ENCODE measurements at regions not wholly inside any gene's neighbourhood (a gene's known extent, or its start where the extent isn't known, plus 50 kb on each side); places are given as distances from the start of the nearest gene placed in this dataset.
"Not testable (repeated sequence)": the region's sequence is repeated elsewhere in the genome, so short reads cannot be mapped to it uniquely, and the experiment has no call there.

- no peak for DNase-seq
Measured at GRCh38 chr11:23554002-23554401, 693.7 kb upstream of the CCDC179 start.

- no peak for DNase-seq
Measured at GRCh38 chr11:23555085-23555484, 694.8 kb upstream of the CCDC179 start.

GRCh38 chr11:23556163-23556750 is 696.0 kb upstream of the CCDC179 start:
- DNase-seq: no peak

GRCh38 chr11:23563591-23563990 is 703.3 kb upstream of the CCDC179 start:
- no peak for DNase-seq

GRCh38 chr11:23564370-23564769 is 704.1 kb upstream of the CCDC179 start:
- no peak for DNase-seq

GRCh38 chr11:23569134-23569533 is 708.9 kb upstream of the CCDC179 start:
- no peak for DNase-seq

- no peak for DNase-seq
Measured at GRCh38 chr11:23569547-23569946, 709.3 kb upstream of the CCDC179 start.

GRCh38 chr11:23570828-23571227 is 710.6 kb upstream of the CCDC179 start:
- DNase-seq: no peak

GRCh38 chr11:23573429-23573828 is 713.2 kb upstream of the CCDC179 start:
- no peak for DNase-seq

GRCh38 chr11:23574149-23574548 is 713.9 kb upstream of the CCDC179 start:
- DNase-seq: no peak

GRCh38 chr11:23577296-23577695 is 717.0 kb upstream of the CCDC179 start:
- DNase-seq: no peak

- no peak for DNase-seq
Measured at GRCh38 chr11:23585416-23586104, 725.3 kb upstream of the CCDC179 start.

- DNase-seq: no peak
Measured at GRCh38 chr11:23586173-23586572, 725.9 kb upstream of the CCDC179 start.

GRCh38 chr11:23590596-23591308 is 730.5 kb upstream of the CCDC179 start:
- no peak for DNase-seq

GRCh38 chr11:23594755-23595154 is 734.5 kb upstream of the CCDC179 start:
- DNase-seq: no peak

GRCh38 chr11:23604966-23605365 is 744.7 kb upstream of the CCDC179 start:
- no peak for DNase-seq

- no peak for DNase-seq
Measured at GRCh38 chr11:23606191-23606590, 745.9 kb upstream of the CCDC179 start.

- no peak for DNase-seq
Measured at GRCh38 chr11:23611726-23612125, 751.5 kb upstream of the CCDC179 start.

GRCh38 chr11:23620617-23621016 is 760.3 kb upstream of the CCDC179 start:
- DNase-seq: no peak

GRCh38 chr11:23632293-23632692 is 772.0 kb upstream of the CCDC179 start:
- no peak for DNase-seq

- no peak for DNase-seq
Measured at GRCh38 chr11:23644443-23644842, 784.2 kb upstream of the CCDC179 start.

GRCh38 chr11:23652336-23652735 is 792.1 kb upstream of the CCDC179 start:
- not testable (repeated sequence) for DNase-seq
